ENCODE measurements at regions not wholly inside any gene's neighbourhood (a gene's known extent, or its start where the extent isn't known, plus 50 kb on each side); places are given as distances from the start of the nearest gene placed in this dataset.

DNA sequence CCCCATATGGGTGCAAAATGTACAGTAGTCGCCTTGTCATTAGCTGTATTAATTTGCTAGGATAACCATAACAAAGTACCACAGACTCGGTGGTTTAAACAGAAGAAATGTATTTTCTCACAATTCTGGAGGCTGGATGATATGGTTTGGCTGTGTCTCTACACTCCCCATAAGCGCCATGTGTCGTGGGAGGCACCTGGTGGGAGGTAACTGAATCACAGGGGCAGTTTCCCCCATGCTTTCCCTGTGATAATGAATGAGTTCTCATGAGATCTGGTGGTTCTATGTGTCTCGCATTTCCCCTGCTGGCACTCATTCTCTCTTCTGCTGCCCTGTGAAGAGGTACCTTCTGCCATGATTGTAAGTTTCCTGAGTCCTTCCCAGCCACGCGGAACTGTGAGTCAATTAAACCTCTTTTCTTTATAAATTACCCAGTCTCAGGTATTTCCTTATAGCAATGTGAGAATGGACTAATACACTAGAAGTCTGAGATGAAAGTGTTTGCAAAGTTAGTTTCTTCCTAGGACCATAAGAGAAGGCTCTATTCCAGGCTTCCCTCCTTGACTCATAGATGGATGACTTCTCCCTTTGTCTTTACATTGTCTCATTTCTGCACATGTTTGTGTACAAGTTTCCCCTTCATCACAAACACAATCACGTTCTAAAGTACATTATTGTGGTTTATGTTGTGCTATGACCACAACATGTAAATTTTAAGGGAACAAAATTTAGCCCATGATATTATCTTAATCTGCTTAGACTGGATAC is 1442.6 kb downstream of the SUCLG1 start:
- Histone ChIP-seq H3K4me1 (ENCODE audit: insufficient read depth, low read length, poor library complexity, severe bottlenecking) (no peaks in the 10 kb centered on the region), H3K36me3 (ENCODE audit: insufficient read depth, low read length, poor library complexity, severe bottlenecking) (no peaks in the 10 kb centered on the region), H3K27me3 (replicated peaks; ENCODE audit: insufficient read depth, low read depth, low read length, poor library complexity) (no peaks in the 10 kb centered on the region), H3K4me3 (ENCODE audit: low read depth, low read length, poor library complexity, severe bottlenecking) (no peak overlapping the region), H3K27ac (ENCODE audit: low read depth, low read length, poor library complexity, severe bottlenecking) (no peak overlapping the region), H3K9me3 (ENCODE audit: low read depth, low read length, poor library complexity, severe bottlenecking) (peaks cover 24% of the 10 kb centered on the region)
- no TSS peak for BruUV-seq (replicated peaks)
- ChIA-PET CTCF (no interaction called here), POLR2A (ENCODE audit: low non-redundant PET) (no interaction called here)
- no peak for DNase-seq (ENCODE audit: low spot score)
- TF ChIP-seq, protein P1, sequence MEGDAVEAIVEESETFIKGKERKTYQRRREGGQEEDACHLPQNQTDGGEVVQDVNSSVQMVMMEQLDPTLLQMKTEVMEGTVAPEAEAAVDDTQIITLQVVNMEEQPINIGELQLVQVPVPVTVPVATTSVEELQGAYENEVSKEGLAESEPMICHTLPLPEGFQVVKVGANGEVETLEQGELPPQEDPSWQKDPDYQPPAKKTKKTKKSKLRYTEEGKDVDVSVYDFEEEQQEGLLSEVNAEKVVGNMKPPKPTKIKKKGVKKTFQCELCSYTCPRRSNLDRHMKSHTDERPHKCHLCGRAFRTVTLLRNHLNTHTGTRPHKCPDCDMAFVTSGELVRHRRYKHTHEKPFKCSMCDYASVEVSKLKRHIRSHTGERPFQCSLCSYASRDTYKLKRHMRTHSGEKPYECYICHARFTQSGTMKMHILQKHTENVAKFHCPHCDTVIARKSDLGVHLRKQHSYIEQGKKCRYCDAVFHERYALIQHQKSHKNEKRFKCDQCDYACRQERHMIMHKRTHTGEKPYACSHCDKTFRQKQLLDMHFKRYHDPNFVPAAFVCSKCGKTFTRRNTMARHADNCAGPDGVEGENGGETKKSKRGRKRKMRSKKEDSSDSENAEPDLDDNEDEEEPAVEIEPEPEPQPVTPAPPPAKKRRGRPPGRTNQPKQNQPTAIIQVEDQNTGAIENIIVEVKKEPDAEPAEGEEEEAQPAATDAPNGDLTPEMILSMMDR (conservative IDR thresholded peaks at IDR 0.05; ENCODE audit: low read depth, low read length), result no peak
- TF ChIP-seq EZH2 (IDR thresholded peaks at IDR 0.05; ENCODE audit: borderline replicate concordance, low read depth, low read length, poor library complexity, severe bottlenecking), result no peak
- intact Hi-C loops (cut with micrococcal nuclease; ENCODE audit: unreplicated experiment), result no loop called here

DNA sequence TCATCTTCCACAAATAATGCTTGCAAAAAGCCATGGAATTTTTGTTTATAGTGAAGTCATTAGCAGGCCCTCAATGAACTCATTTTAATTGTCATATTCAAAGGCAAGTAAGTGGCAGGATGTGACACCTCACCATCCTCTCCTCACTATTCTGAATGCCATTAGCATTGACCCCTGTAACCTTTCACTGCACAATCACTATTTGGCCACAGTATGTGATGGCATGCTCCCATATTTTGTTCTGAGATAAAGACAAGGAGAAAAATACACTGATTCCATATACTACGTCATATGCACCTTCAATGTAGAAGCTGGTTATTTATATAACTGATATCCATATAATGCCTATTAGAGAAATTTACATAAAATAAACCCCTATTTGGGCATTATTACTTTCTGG is 1443.2 kb downstream of the SUCLG1 start:
- DNase-seq (ENCODE audit: low spot score), result no peak
- no TSS peak for BruUV-seq (replicated peaks)
- TF ChIP-seq EZH2 (IDR thresholded peaks at IDR 0.05; ENCODE audit: borderline replicate concordance, low read depth, low read length, poor library complexity, severe bottlenecking), result no peak
- TF ChIP-seq, protein P1 (conservative IDR thresholded peaks at IDR 0.05; ENCODE audit: low read depth, low read length), result no peak
- intact Hi-C loops (cut with micrococcal nuclease; ENCODE audit: unreplicated experiment), result no loop called here
- CTCF ChIA-PET, result no interaction called here
- Histone ChIP-seq H3K36me3 (ENCODE audit: insufficient read depth, low read length, poor library complexity, severe bottlenecking) (no peaks in the 10 kb centered on the region), H3K27me3 (replicated peaks; ENCODE audit: insufficient read depth, low read depth, low read length, poor library complexity) (no peaks in the 10 kb centered on the region), H3K9me3 (ENCODE audit: low read depth, low read length, poor library complexity, severe bottlenecking) (peaks cover 27% of the 10 kb centered on the region), H3K4me1 (ENCODE audit: insufficient read depth, low read length, poor library complexity, severe bottlenecking) (no peaks in the 10 kb centered on the region), H3K4me3 (ENCODE audit: low read depth, low read length, poor library complexity, severe bottlenecking) (no peak overlapping the region), H3K27ac (ENCODE audit: low read depth, low read length, poor library complexity, severe bottlenecking) (no peak overlapping the region)
- POLR2A ChIA-PET (ENCODE audit: low non-redundant PET), result no interaction called here

DNA sequence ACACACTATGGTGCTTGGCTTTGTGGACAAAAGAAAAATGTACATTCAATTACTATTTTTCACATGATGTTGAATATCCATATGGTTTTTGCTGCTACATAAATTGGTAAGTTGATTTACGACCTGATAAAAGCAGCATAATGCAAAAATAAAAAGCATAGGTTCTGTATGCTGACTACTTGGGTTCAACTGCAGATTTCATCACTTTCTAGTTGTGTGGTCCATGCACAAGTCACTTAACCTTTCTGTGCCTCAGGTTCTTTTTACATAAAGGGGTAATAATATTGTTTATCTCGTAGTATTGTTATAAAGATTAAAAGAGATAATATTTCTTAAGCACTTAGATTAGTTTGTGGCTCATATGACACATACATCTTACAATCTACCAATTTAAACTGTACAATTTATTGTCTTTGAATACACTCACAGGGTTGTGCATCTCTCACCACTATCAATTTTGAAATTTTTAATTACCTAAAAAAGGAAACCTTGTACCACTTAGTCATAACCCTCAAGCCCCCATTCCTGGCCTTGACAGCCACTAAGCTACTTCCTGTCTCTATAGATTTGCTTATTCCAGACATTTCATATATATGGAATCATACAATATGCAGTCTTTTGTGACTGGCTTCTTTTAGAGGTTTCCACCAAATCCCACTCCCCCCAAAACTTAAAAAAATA is 1443.9 kb downstream of the SUCLG1 start:
- no peaks in the 10 kb centered on the region for H3K36me3 ChIP-seq (ENCODE audit: insufficient read depth, low read length, poor library complexity, severe bottlenecking)
- no peak overlapping the region for H3K27ac ChIP-seq (ENCODE audit: low read depth, low read length, poor library complexity, severe bottlenecking)
- CTCF ChIA-PET, result no interaction called here
- TF ChIP-seq EZH2 (IDR thresholded peaks at IDR 0.05; ENCODE audit: borderline replicate concordance, low read depth, low read length, poor library complexity, severe bottlenecking), result no peak
- TF ChIP-seq, protein P1 (conservative IDR thresholded peaks at IDR 0.05; ENCODE audit: low read depth, low read length), result no peak
- BruUV-seq (replicated peaks), result no TSS peak
- H3K27me3 ChIP-seq (replicated peaks; ENCODE audit: insufficient read depth, low read depth, low read length, poor library complexity), result no peaks in the 10 kb centered on the region
- no peak for DNase-seq (ENCODE audit: low spot score)
- H3K4me3 ChIP-seq (ENCODE audit: low read depth, low read length, poor library complexity, severe bottlenecking), result no peak overlapping the region
- intact Hi-C loops (cut with micrococcal nuclease; ENCODE audit: unreplicated experiment), result no loop called here
- H3K9me3 ChIP-seq (ENCODE audit: low read depth, low read length, poor library complexity, severe bottlenecking), result peaks cover 25% of the 10 kb centered on the region
- POLR2A ChIA-PET (ENCODE audit: low non-redundant PET), result no interaction called here
- H3K4me1 ChIP-seq (ENCODE audit: insufficient read depth, low read length, poor library complexity, severe bottlenecking), result no peaks in the 10 kb centered on the region

Data from A673 (cell line).